Memory B cell (primary cell): ENCODE measurements at regions not wholly inside any gene's neighbourhood (a gene's known extent, or its start where the extent isn't known, plus 50 kb on each side); places are given as distances from the start of the nearest gene placed in this dataset.

ENCODE experiments used
- ATAC-seq: fragments of 150-1000 bp; cut with Tn5 transposase; 2 replicates; pipeline ENCODE4 v1.10.0; 2021; ENCODE audit warnings: low read depth, mild to moderate bottlenecking, moderate library complexity
- DNase-seq, 2 donors: peaks; one replicate each; pipeline ENCODE4 v3.0.0; 2022; ENCODE audit warnings: low spot score in 2 of 2
- H3K27ac Mint-ChIP-seq: one replicate; pipeline ENCODE4 v1.8.0; 2022; ENCODE audit warnings: mild to moderate bottlenecking, moderate library complexity, mixed read lengths
- H3K27me3 Mint-ChIP-seq: one replicate; pipeline ENCODE4 v1.8.0; 2022; ENCODE audit warnings: mixed read lengths
- H3K36me3 Mint-ChIP-seq: one replicate; pipeline ENCODE4 v1.8.0; 2022; ENCODE audit warnings: mild to moderate bottlenecking, mixed read lengths
- H3K4me1 Mint-ChIP-seq: one replicate; pipeline ENCODE4 v1.8.0; 2022; ENCODE audit warnings: mixed read lengths
- H3K4me3 Mint-ChIP-seq: one replicate; pipeline ENCODE4 v1.8.0; 2022; ENCODE audit warnings: mild to moderate bottlenecking, moderate library complexity, mixed read lengths
- H3K9me3 Mint-ChIP-seq: one replicate; pipeline ENCODE4 v1.8.0; 2022; ENCODE audit warnings: mixed read lengths

GRCh38 chr4:160826339-160826679 is 1337.5 kb downstream of the FSTL5 start:
- H3K4me3 Mint-ChIP-seq, result no peak overlapping the region
- H3K27me3 Mint-ChIP-seq, result no peaks in the 10 kb centered on the region
- H3K4me1 Mint-ChIP-seq, result no peaks in the 10 kb centered on the region
- DNase-seq (no peak), ATAC-seq (no peak)
- no peaks in the 10 kb centered on the region for H3K36me3 Mint-ChIP-seq
- H3K27ac Mint-ChIP-seq, result no peak overlapping the region
- peaks cover 6% of the 10 kb centered on the region for H3K9me3 Mint-ChIP-seq

- H3K36me3 Mint-ChIP-seq, result no peaks in the 10 kb centered on the region
- no peak for ATAC-seq
- no peak for DNase-seq
- H3K27ac Mint-ChIP-seq, result no peak overlapping the region
- H3K4me1 Mint-ChIP-seq, result no peaks in the 10 kb centered on the region
- no peak overlapping the region for H3K4me3 Mint-ChIP-seq
- peaks cover 4% of the 10 kb centered on the region for H3K9me3 Mint-ChIP-seq
- no peaks in the 10 kb centered on the region for H3K27me3 Mint-ChIP-seq
Observed at GRCh38 chr4:160831165-160831922, 1332.5 kb downstream of the FSTL5 start.

- no peak for DNase-seq
- Mint-ChIP-seq H3K36me3 (no peaks in the 10 kb centered on the region), H3K4me3 (no peak overlapping the region), H3K27me3 (no peaks in the 10 kb centered on the region), H3K27ac (no peak overlapping the region), H3K9me3 (peaks cover 2% of the 10 kb centered on the region), H3K4me1 (no peaks in the 10 kb centered on the region)
- no peak for ATAC-seq
Observed at GRCh38 chr4:160835789-160836188, 1328.0 kb downstream of the FSTL5 start.

GRCh38 chr4:160836431-160836830 is 1327.4 kb downstream of the FSTL5 start:
- H3K4me3 Mint-ChIP-seq, result no peak overlapping the region
- peaks cover 2% of the 10 kb centered on the region for H3K9me3 Mint-ChIP-seq
- H3K4me1 Mint-ChIP-seq, result no peaks in the 10 kb centered on the region
- H3K27me3 Mint-ChIP-seq, result no peaks in the 10 kb centered on the region
- no peaks in the 10 kb centered on the region for H3K36me3 Mint-ChIP-seq
- DNase-seq (no peak), ATAC-seq (no peak)
- no peak overlapping the region for H3K27ac Mint-ChIP-seq

GRCh38 chr4:160846121-160846520 is 1317.7 kb downstream of the FSTL5 start:
- Mint-ChIP-seq H3K4me1 (no peaks in the 10 kb centered on the region), H3K27ac (no peak overlapping the region), H3K27me3 (no peaks in the 10 kb centered on the region), H3K4me3 (no peak overlapping the region), H3K9me3 (peaks cover 1% of the 10 kb centered on the region), H3K36me3 (no peaks in the 10 kb centered on the region)
- ATAC-seq (no peak), DNase-seq (no peak)

GRCh38 chr4:160847228-160847627 is 1316.6 kb downstream of the FSTL5 start:
- Mint-ChIP-seq H3K27ac (no peak overlapping the region), H3K36me3 (no peaks in the 10 kb centered on the region), H3K27me3 (no peaks in the 10 kb centered on the region), H3K4me1 (no peaks in the 10 kb centered on the region), H3K9me3 (peaks cover 1% of the 10 kb centered on the region), H3K4me3 (no peak overlapping the region)
- DNase-seq, result no peak
- no peak for ATAC-seq

GRCh38 chr4:160848489-160848888 is 1315.3 kb downstream of the FSTL5 start:
- ATAC-seq, result no peak

GRCh38 chr4:160848901-160849760 is 1314.7 kb downstream of the FSTL5 start:
- H3K36me3 Mint-ChIP-seq, result no peaks in the 10 kb centered on the region
- H3K9me3 Mint-ChIP-seq, result peaks cover 4% of the 10 kb centered on the region
- ATAC-seq (no peak), DNase-seq (no peak)
- H3K27ac Mint-ChIP-seq, result no peak overlapping the region
- H3K27me3 Mint-ChIP-seq, result no peaks in the 10 kb centered on the region
- H3K4me3 Mint-ChIP-seq, result no peak overlapping the region
- H3K4me1 Mint-ChIP-seq, result no peaks in the 10 kb centered on the region

More at GRCh38 chr4:160848489-160848888, 1315.3 kb downstream of the FSTL5 start:
- Mint-ChIP-seq H3K4me3 (no peak overlapping the region), H3K36me3 (no peaks in the 10 kb centered on the region), H3K27me3 (no peaks in the 10 kb centered on the region), H3K27ac (no peak overlapping the region), H3K4me1 (no peaks in the 10 kb centered on the region), H3K9me3 (peaks cover 4% of the 10 kb centered on the region)
- no peak for DNase-seq

GRCh38 chr4:160864253-160864652 is 1299.5 kb downstream of the FSTL5 start:
- no peak overlapping the region for H3K27ac Mint-ChIP-seq
- H3K9me3 Mint-ChIP-seq, result peaks cover 5% of the 10 kb centered on the region

GRCh38 chr4:160869899-160870298 is 1293.9 kb downstream of the FSTL5 start:
- H3K4me3 Mint-ChIP-seq, result no peak overlapping the region
- no peaks in the 10 kb centered on the region for H3K9me3 Mint-ChIP-seq
- no peaks in the 10 kb centered on the region for H3K27me3 Mint-ChIP-seq
- DNase-seq (no peak), ATAC-seq (no peak)
- H3K27ac Mint-ChIP-seq, result no peak overlapping the region
- H3K36me3 Mint-ChIP-seq, result no peaks in the 10 kb centered on the region
- H3K4me1 Mint-ChIP-seq, result no peaks in the 10 kb centered on the region

More at GRCh38 chr4:160864253-160864652, 1299.5 kb downstream of the FSTL5 start:
- no peaks in the 10 kb centered on the region for H3K36me3 Mint-ChIP-seq
- ATAC-seq (no peak), DNase-seq (no peak)
- H3K4me1 Mint-ChIP-seq, result no peaks in the 10 kb centered on the region
- no peaks in the 10 kb centered on the region for H3K27me3 Mint-ChIP-seq
- no peak overlapping the region for H3K4me3 Mint-ChIP-seq

GRCh38 chr4:160872491-160872890 is 1291.3 kb downstream of the FSTL5 start:
- Mint-ChIP-seq H3K4me1 (no peaks in the 10 kb centered on the region), H3K36me3 (no peaks in the 10 kb centered on the region), H3K27me3 (no peaks in the 10 kb centered on the region), H3K4me3 (no peak overlapping the region), H3K9me3 (peaks cover 3% of the 10 kb centered on the region), H3K27ac (no peak overlapping the region)
- DNase-seq (no peak), ATAC-seq (no peak)

- no peaks in the 10 kb centered on the region for H3K4me1 Mint-ChIP-seq
- peaks cover 5% of the 10 kb centered on the region for H3K9me3 Mint-ChIP-seq
- no peak for DNase-seq
- ATAC-seq, result no peak
- no peak overlapping the region for H3K27ac Mint-ChIP-seq
- no peaks in the 10 kb centered on the region for H3K36me3 Mint-ChIP-seq
- H3K27me3 Mint-ChIP-seq, result no peaks in the 10 kb centered on the region
- no peak overlapping the region for H3K4me3 Mint-ChIP-seq
Observed at GRCh38 chr4:160877087-160877790, 1286.6 kb downstream of the FSTL5 start.

- H3K27ac Mint-ChIP-seq, result no peak overlapping the region
- H3K9me3 Mint-ChIP-seq, result peaks cover 9% of the 10 kb centered on the region
- H3K4me1 Mint-ChIP-seq, result no peaks in the 10 kb centered on the region
- no peak overlapping the region for H3K4me3 Mint-ChIP-seq
- H3K36me3 Mint-ChIP-seq, result no peaks in the 10 kb centered on the region
- no peak for ATAC-seq
- no peaks in the 10 kb centered on the region for H3K27me3 Mint-ChIP-seq
- DNase-seq, result no peak
Observed at GRCh38 chr4:160880180-160880579, 1283.6 kb downstream of the FSTL5 start.

- no peak overlapping the region for H3K4me3 Mint-ChIP-seq
- no peak for ATAC-seq
- no peak for DNase-seq
- peaks cover 4% of the 10 kb centered on the region for H3K9me3 Mint-ChIP-seq
- H3K27me3 Mint-ChIP-seq, result no peaks in the 10 kb centered on the region
- no peaks in the 10 kb centered on the region for H3K4me1 Mint-ChIP-seq
- H3K36me3 Mint-ChIP-seq, result no peaks in the 10 kb centered on the region
- no peak overlapping the region for H3K27ac Mint-ChIP-seq
Observed at GRCh38 chr4:160887668-160888067, 1276.1 kb downstream of the FSTL5 start.
